Fibroblast of lung (primary cell): ENCODE measurements at regions not wholly inside any gene's neighbourhood (a gene's known extent, or its start where the extent isn't known, plus 50 kb on each side); places are given as distances from the start of the nearest gene placed in this dataset.

Source experiments
- CTCF ChIP-seq, 2 donors: IDR thresholded peaks in 1 of 2; conservative IDR thresholded peaks in 1 of 2; 1 replicate in 1 of 2; 2 replicates in 1 of 2; pipeline ENCODE4 v1.5.1; 2011 to 2012; ENCODE audit warnings: low read length in 2 of 2, control low read depth in 1 of 2, inconsistent platforms in 1 of 2, low read depth in 1 of 2, mild to moderate bottlenecking in 1 of 2
- EZH2 ChIP-seq: IDR thresholded peaks from 2 replicates; pipeline ENCODE4 v1.5.1; 2012; ENCODE audit warnings: low read length, control low read depth, mild to moderate bottlenecking; ENCODE audit errors: missing control alignments

- TF ChIP-seq CTCF (conservative IDR thresholded peaks at IDR 0.05 in 1 of 2, IDR thresholded peaks at IDR 0.05 in 1 of 2; ENCODE audit: low read depth in 1 of 2, low read length in 2 of 2) (no peak), EZH2 (no peak)
These were observed 222.7 kb upstream of the DPP6 start for GRCh38 chr7:153829525-153829924.
